HepG2 (cell line): ENCODE measurements at regions not wholly inside any gene's neighbourhood (a gene's known extent, or its start where the extent isn't known, plus 50 kb on each side); places are given as distances from the start of the nearest gene placed in this dataset.
A peak's percentile ranks its signal among the peaks of the same experiment; 100 is the strongest.

ENCODE experiments used
- ATAC-seq: fragments of 200-7000 bp; cut with Tn5 transposase; 3 replicates; pipeline ENCODE4 v1.9.1; 2020; ENCODE audit warnings: mild to moderate bottlenecking, moderate library complexity
- BruUV-seq: library from RNA; stranded (reverse); fragments of 400-500 nt; replicated peaks from 2 replicates; lab custom pipeline; 2021; lab: Mats Ljungman, UMichigan
- CTCF ChIA-PET: fragments of 300-600 bp; formaldehyde crosslinking; extraction: SDS; loops from one replicate; lab custom pipeline; 2021; ENCODE audit warnings: low total read pairs, inconsistent platforms, low intra/inter-chr PET ratio; lab: Yijun Ruan, JAX
- POLR2A ChIA-PET: fragments of 350-600 bp; sonication (Branson Sonifier 250); formaldehyde crosslinking; loops from one replicate; lab custom pipeline; 2020; ENCODE audit warnings: antibody characterized with exemption, inconsistent platforms; lab: Yijun Ruan, JAX
- DNase-seq: peaks from one replicate; pipeline ENCODE4 v3.0.0-alpha.2; 2015; ENCODE audit warnings: low spot score
- FAIRE-seq: peaks from 3 replicates; lab custom pipeline; 2011; peaks lifted over from hg19 to GRCh38; lab: Jason Lieb, UNC
- H2AFZ ChIP-seq: one replicate; pipeline ENCODE4 v1.6.1; 2011; ENCODE audit warnings: low read length, inconsistent platforms
- H3K27ac ChIP-seq: fragments of 300-600 bp; 3 replicates; pipeline ENCODE4 v1.8.0; 2011; ENCODE audit warnings: mixed run types, mild to moderate bottlenecking, mixed read lengths, low read length, inconsistent platforms; ENCODE audit not compliant: insufficient read depth; ENCODE audit errors: extremely low read length
- H3K27me3 ChIP-seq, 2 experiments: fragments of 200-600 bp in 1 of 2; 2 replicates in 1 of 2; 3 replicates in 1 of 2; pipeline versions ENCODE4 v1.6.0 to v1.8.0; 2011; ENCODE audit warnings: low read length in 2 of 2, mild to moderate bottlenecking in 2 of 2, moderate library complexity in 2 of 2, inconsistent platforms in 1 of 2; ENCODE audit not compliant: insufficient read depth in 2 of 2, control insufficient read depth in 1 of 2
- H3K36me3 ChIP-seq, 2 experiments: fragments of 200-600 bp in 1 of 2; replicated peaks in 1 of 2; 2 replicates in 1 of 2; 3 replicates in 1 of 2; pipeline versions ENCODE4 v1.5.1 to v1.8.0; 2011; ENCODE audit warnings: low read length in 2 of 2, inconsistent platforms in 1 of 2; ENCODE audit not compliant: insufficient read depth in 2 of 2, control insufficient read depth in 1 of 2
- H3K4me1 ChIP-seq: 2 replicates; pipeline ENCODE4 v1.5.1; 2012; ENCODE audit warnings: low read length, inconsistent platforms; ENCODE audit not compliant: insufficient read depth
- H3K4me2 ChIP-seq: 2 replicates; pipeline ENCODE4 v1.6.0; 2011; ENCODE audit warnings: low read depth, low read length, inconsistent platforms
- H3K4me3 ChIP-seq, 3 experiments: fragments of 200-600 bp in 1 of 3; sonication (generic), shearing (Covaris generic) in 1 of 3; replicated peaks in 1 of 3; 2 replicates each; pipeline ENCODE4 v1.5.1; 2011 to 2016; ENCODE audit warnings: low read length in 3 of 3, inconsistent platforms in 2 of 3, low read depth in 2 of 3, mild to moderate bottlenecking in 2 of 3, control low read depth in 1 of 3, mixed read lengths in 1 of 3; ENCODE audit not compliant: insufficient read depth in 1 of 3
- H3K79me2 ChIP-seq: one replicate; pipeline ENCODE4 v1.6.1; 2011; ENCODE audit warnings: low read length, inconsistent platforms; ENCODE audit not compliant: insufficient read depth
- H3K9ac ChIP-seq: 2 replicates; pipeline ENCODE4 v1.6.0; 2011; ENCODE audit warnings: mild to moderate bottlenecking, low read depth, low read length, inconsistent platforms; ENCODE audit not compliant: insufficient read depth
- H3K9me3 ChIP-seq: 2 replicates; pipeline ENCODE4 v1.5.1; 2012; ENCODE audit warnings: mild to moderate bottlenecking, low read length
- H4K20me1 ChIP-seq: 2 replicates; pipeline ENCODE4 v1.6.0; 2011; ENCODE audit warnings: inconsistent platforms, mild to moderate bottlenecking, low read length, moderate library complexity; ENCODE audit not compliant: insufficient read depth
- E2F2 ChIP-seq: sonication (generic); formaldehyde crosslinking; IDR thresholded peaks from 2 replicates; pipeline ENCODE4 v1.4.0; 2020; ENCODE audit warnings: missing genetic modification reagents, borderline replicate concordance
- TERF1 ChIP-seq: sonication (generic); formaldehyde crosslinking; IDR thresholded peaks from 2 replicates; pipeline ENCODE4 v1.8.0; 2022; ENCODE audit warnings: mild to moderate bottlenecking, missing genetic modification reagents, moderate library complexity
- ZFAT ChIP-seq: sonication (generic); formaldehyde crosslinking; conservative IDR thresholded peaks from 2 replicates; pipeline ENCODE4 v1.8.1; 2023; ENCODE audit warnings: missing genetic modification reagents, inconsistent platforms
- ZNF275 ChIP-seq: sonication (generic); formaldehyde crosslinking; IDR thresholded peaks from 2 replicates; pipeline ENCODE4 v1.8.0; 2022; ENCODE audit warnings: missing genetic modification reagents, mild to moderate bottlenecking, inconsistent platforms, borderline replicate concordance
- ZNF773 ChIP-seq: sonication (generic); formaldehyde crosslinking; IDR thresholded peaks from 2 replicates; pipeline ENCODE4 v1.4.0; 2020; ENCODE audit warnings: missing genetic modification reagents, borderline replicate concordance
- ZNF800 ChIP-seq: sonication (generic); formaldehyde crosslinking; IDR thresholded peaks from 2 replicates; pipeline ENCODE4 v1.4.0; 2020; ENCODE audit warnings: missing genetic modification reagents
- WGBS: methylation state at CpG from one replicate; pipeline ENCODE4 v1.1.6; 2017; ENCODE audit warnings: low lambda C conversion rate; 5-methylcytosine and 5-hydroxymethylcytosine counted together
- in situ Hi-C: cut with HindIII; loops from 2 replicates; pipeline ENCODE4 v1.10.0; 2017; ENCODE audit warnings: low pct_unique_long_range_greater_than_20kb; ENCODE audit not compliant: extremely low pct_ligation_motif_present
- intact Hi-C: fragments of 100-400 bp; cut with micrococcal nuclease; formaldehyde crosslinking; loops from one replicate; pipeline ENCODE4 v1.10.0; 2022; ENCODE audit not compliant: unreplicated experiment

GRCh38 chrX:134171661-134172587 lies 65.1 kb upstream of the CCDC160 start:
- Histone ChIP-seq H3K9me3 (no peaks in the 10 kb centered on the region), H3K36me3 (no peaks in the 10 kb centered on the region), H3K4me3 (peak overlapping the region in 1 of 3 experiments; percentile 12; a peak in 3 of 6 replicates), H3K79me2 (no peaks in the 10 kb centered on the region), H3K27ac (no peak overlapping the region), H3K27me3 (peaks cover 1 to 17% of the 10 kb centered on the region in 2 experiments; a peak in 4 of 5 replicates), H2AFZ (no peak overlapping the region), H4K20me1 (no peaks in the 10 kb centered on the region), H3K4me1 (no peaks in the 10 kb centered on the region), H3K9ac (no peak overlapping the region), H3K4me2 (peak overlapping the region; percentile 39; the same call in 1 of the 2 replicates)
- FAIRE-seq (no peak), ATAC-seq (peak; percentile 60), DNase-seq (no peak)
- ChIA-PET POLR2A (no interaction called here), CTCF (no interaction called here)
- no peak for TF ChIP-seq ZNF275 (CRISPR knock-in tag)
- 0 out of 2 replicates have a peak, but pooled peaks have one; percentile 29 for TF ChIP-seq ZNF800 (CRISPR knock-in tag)
- TF ChIP-seq TERF1, result no peak
- TF ChIP-seq E2F2, result no peak
- TF ChIP-seq ZFAT (CRISPR knock-in tag), result no peak
- TF ChIP-seq ZNF773, result no peak
- WGBS, result 55% methylated on average over 33 of the region's 74 CpGs
- BruUV-seq, result no TSS peak
- in situ Hi-C loops (no loop called here), intact Hi-C loops (no loop called here)
